M059J (cell line): ENCODE measurements at regions not wholly inside any gene's neighbourhood (a gene's known extent, or its start where the extent isn't known, plus 50 kb on each side); places are given as distances from the start of the nearest gene placed in this dataset.

Source experiments
- DNase-seq: peaks from one replicate; pipeline ENCODE4 v3.0.0-alpha.2; 2012; ENCODE audit warnings: low read depth

DNA sequence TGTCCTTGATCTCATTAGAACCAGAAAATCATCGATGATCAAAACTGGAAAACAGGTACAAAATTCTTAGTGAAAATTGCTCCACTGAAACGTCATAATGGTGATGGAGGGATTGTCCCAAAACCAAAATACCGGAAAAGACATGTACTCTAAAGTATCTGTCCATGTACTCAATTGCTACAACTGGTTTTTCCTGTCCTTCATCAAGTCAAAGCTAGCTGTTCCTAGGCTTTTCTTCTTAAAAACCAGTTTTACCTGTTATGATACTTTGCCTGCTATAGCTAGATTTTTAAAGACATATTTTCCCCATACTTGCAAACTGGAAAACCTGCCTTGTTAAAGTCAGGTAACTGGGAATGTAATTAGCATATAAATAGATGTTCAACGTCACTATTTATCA, 50.5 kb upstream of the LRRC1 start:
- DNase-seq, result no peak

- DNase-seq, result no peak
Measured at GRCh38 chr6:53741034-53741823, 53.6 kb upstream of the LRRC1 start.

- DNase-seq, result no peak
Measured at GRCh38 chr6:53737746-53738145, 57.1 kb upstream of the LRRC1 start.

DNA sequence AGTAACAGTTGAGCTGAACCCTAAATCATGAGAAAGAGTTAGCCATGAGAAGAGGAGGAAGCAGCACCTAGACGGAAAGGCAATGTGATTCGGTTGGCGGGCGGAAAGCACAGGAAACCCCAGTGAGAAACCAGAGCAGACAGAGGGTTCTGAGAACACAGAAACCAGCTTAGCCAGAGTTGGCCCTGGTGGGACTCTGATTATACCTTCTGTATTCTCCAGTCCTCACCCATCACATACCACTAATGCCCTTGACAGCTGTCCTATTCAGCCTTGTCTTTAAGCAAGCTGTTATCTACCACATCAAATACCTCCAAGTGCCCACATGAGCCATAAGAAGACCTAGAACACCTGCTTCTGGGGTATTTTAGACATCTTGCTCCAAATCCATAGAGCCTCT, 58.9 kb upstream of the LRRC1 start:
- no peak for DNase-seq

GRCh38 chr6:53734473-53735299, 60.1 kb upstream of the LRRC1 start:
- peak; percentile 99 for DNase-seq

DNA sequence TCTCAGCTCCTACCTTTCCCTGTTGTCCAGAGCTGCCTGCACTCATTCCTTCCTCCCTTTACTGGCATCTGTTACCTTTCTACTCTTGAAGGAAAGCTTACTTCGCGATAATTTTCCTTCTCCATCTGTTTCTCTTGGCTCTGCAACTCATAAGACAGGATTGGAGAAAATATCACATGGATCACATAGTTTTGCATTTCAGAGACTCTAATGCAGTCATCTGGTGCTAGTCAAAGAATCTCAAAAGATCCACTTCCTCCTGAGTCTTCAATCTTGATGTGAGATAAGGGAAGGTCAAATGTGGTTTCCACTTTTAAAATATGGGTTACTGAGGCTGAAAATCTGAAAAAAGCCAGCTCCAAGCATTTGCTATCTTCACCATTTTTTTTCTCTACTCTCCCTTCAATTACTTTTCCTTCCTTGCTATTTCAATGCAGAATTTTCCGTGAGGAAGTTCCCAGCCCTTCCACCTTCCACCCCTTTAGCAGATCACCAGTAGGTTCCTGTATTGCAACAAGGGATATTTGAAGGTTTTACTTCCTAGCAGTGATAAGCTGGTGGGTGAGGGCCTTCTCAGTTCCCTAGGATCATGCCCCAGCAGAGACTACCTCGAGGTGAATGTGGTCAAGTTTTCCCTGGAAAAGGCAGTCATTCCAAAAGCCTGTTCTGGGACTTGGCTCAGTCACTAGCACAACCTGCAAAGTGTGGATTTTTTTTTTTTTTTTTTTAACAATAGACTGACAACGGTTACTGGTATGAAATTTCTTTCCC, 62.8 kb upstream of the LRRC1 start:
- DNase-seq, result peak; percentile 41

GRCh38 chr6:53730767-53731166, 64.0 kb upstream of the LRRC1 start:
- DNase-seq, result peak; percentile 49

DNA sequence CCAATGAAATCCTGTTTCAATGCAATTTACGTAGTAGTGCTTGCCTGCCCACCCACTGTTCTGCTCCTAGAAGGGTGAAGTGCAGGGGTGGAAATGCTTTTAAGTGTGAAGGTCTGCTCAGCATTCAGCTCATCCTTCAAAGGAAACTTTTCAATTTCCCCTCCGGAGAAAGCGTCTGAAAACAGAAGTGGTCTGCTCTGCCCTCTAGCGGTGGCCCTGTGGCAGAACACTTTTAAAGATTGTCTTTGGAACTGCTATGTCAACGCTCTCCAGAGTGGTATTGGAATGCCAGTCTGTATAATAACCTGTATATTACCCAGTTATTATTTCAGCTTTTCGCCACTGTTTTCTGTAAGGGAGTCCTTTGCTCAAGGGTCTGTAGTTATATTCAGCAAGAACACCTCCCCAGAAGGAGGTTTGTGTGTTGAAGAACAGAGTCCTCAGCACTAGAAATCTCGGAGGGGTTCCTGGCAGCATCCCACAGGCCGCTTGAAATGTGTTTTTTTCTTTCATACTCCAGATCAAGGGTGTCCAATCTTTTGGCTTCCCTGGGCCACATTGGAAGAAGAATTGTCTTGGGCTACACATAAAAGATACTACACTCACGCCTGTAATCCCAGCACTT, 63.1 kb upstream of the KLHL31 start:
- DNase-seq, result peak; percentile 48

DNA sequence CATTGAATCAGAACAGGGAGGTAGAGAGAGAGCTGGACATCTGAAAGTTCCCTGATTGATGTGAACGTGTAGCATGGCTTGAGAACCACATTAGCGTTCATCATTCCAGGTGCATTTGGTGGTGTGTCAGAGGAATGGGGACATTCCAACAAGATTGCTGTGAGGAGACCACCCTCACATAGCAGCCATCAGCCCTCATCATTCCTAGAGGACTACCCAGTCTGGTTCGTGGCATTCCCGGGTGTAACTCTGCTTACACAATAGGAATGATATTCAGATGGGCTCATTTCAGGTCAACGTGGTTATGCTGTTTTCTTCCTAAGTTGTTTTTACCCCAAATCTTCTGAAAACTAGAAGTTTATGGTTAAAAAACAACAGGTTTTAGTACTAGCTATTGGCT, 62.2 kb upstream of the KLHL31 start:
- DNase-seq, result no peak

GRCh38 chr6:53725791-53726575, 60.4 kb upstream of the KLHL31 start:
- DNase-seq, result peak; percentile 75

- DNase-seq, result no peak
Measured at GRCh38 chr6:53724501-53724900, 58.9 kb upstream of the KLHL31 start.

DNA sequence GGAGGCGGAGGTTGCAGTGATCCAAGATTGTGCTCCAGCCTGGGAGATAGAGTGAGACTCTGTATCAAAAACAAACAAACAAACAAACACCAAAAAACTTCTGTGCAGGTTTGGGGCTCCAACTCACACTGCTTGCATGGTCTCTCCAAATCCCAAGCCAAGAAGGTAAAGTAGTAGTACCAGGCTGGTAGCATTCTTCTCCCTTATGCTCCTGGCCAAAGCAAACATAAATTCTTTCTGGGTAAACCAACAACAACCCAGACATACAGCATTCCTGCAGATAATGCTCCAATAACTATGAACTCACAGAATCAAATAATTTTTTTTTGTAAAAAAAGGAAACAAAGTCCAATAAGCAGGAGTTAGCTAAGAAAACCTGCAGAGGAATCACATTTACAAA, 57.8 kb upstream of the KLHL31 start:
- no peak for DNase-seq

GRCh38 chr6:53721766-53722165, 56.2 kb upstream of the KLHL31 start:
- no peak for DNase-seq

DNA sequence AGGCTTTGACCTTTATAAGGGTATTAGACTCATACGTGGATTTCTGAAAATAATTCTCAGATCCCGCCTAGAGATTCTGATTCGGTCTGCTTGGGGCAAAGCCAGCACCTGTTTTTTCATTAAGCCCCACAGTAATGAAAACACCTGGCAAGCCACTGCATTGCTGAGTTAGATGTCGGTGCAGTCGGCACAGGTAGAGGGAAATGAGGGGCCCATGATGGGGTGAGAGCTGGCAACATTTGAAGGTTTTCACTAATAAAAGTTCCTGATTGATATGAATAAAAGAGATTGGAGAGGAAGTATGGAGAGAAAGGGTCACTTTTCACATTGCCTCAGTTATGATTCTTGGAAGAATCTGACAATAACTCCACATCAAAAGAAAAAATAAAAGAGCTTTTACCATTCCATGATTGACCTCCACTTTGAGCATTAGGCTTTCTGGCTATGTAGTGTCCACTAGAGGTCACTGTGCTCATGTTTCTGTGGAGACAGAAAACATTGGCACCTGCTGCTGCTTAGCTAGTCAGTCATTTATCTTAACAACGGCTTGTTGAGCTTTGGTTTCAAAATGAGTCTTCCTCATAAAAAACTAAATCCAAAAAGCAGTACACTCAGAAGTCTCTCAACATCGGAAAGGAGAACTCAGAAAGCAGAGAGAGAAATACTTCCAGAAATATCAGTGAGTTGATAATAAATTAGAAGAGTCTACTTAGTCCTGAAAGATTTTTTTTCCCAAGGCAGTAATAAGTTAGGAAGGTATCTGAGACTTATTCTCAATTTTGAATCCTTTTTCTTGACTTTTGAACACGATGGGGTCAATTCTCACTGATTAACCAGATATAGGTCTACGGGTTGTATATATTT, 53.3 kb upstream of the KLHL31 start:
- peak; percentile 80 for DNase-seq

DNA sequence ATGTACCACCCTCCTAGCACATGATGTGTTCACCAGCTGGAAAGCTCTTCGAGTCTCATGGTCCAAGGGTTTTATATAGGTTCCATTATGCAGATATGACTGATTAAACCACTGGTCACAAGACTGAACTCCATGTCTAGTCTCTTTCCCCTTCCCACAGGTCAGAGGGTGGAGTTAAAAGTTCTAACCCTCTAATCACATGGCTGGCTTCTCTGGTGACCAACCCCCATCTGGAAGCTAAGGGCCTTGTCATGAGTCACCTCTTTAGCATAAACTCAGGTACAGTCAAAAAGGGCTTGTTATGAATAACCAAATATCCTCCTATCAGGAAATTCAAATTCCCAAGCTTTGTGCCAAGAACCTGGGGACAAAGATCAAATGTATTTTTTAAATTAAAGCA, 52.0 kb upstream of the KLHL31 start:
- peak; percentile 16 for DNase-seq

GRCh38 chr6:53715434-53715833, 49.9 kb upstream of the KLHL31 start:
- no peak for DNase-seq
